Stimulated activated CD4-positive, alpha-beta T cell treated with anti-CD3 and anti-CD28 coated beads, Interleukin-15, amount 100 ng/mL, for 24 hours (primary cell): ENCODE measurements at regions not wholly inside any gene's neighbourhood (a gene's known extent, or its start where the extent isn't known, plus 50 kb on each side); places are given as distances from the start of the nearest gene placed in this dataset.
"Not testable (repeated sequence)": the region's sequence is repeated elsewhere in the genome, so short reads cannot be mapped to it uniquely, and the experiment has no call there.

Experiments
- DNase-seq: peaks from one replicate; pipeline ENCODE4 v3.0.0-alpha.2; 2020

DNA sequence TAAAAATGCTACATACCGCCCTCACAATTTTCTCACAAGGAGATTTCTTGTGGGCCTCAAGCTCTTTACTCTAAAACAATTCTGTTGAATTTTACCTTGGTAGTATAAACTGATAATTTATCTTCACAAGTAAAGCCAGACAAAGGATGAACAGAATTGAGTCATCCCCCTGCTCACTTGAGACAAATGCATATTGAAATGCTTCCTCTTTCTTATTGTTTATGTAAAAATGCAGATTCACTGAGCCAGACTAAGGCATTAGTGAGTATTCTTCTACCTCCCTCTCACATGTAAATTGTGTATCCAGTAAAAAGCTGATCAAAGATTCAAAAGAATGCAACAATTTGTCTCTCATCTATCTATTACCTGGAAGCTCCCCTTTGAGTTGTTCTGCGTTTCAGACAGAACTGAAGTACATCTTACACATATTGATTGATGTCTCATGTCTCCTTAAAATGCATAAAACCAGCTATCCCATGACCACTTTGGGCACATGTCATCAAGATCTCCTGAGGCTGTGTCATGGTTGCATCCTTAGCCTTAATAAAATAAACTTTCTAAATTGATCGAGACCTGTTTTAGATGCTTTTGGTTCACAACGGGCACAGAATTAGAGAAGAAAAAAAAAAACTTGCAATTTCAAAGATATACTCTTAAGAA is 743.1 kb upstream of the B3GALT2 start:
- no peak for DNase-seq

DNA sequence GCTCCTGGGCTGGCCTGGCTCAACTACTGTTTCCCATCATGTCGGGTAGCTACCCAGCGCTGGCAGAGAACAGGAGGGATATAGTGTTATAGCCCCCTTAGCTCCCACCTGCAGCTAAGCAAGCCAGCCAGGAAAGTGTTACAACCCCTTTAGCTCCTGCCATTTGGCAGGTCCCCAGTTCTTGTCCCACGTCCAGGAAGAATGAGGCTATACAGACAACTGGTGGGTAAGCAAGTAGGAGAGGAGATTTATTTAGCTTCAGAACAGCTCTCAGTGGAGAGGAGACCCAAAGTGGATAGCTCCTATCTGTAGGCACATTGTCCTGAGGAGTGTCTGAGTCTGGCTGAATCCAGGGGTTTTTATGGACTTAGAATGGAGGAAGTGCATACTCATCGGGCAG is 741.1 kb upstream of the B3GALT2 start:
- no peak for DNase-seq

DNA sequence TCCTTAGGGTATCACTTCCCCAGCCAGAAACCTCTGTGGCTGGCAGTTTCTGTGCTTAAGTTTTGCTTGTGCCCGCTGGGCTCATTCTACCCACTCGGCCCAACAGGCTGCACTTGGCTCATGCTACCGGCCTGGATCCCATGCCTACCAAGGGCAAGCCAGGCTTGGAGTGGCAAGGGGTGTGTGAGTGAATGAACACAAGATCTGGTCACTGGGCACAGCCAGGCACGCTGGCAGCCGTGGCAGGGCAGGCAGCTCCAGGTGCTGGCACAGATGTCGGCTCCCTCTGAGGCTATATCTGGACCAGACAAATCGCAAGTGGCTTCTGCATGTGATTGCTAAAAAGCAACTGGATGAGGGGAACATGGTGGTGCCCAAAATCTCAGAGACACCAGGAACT is 740.5 kb upstream of the B3GALT2 start:
- no peak for DNase-seq

DNA sequence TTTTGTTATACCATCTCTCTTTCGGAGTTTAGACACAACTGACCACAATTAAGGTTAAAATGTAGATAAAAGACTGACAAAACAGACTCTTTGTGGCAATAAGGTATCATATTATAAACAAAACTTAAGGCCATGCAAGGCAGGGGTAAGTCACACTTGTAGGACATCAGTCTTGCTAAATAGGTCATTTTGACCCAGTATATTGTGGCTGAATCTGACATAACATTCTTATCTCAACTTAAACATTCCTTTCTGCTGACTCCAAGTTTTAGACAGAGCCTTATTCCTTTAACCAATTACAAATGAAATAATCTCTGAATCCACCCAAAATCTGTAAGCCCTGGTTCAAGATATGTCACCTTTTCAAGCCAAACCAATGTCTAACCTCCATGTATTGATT is 733.4 kb upstream of the B3GALT2 start:
- DNase-seq, result no peak

DNA sequence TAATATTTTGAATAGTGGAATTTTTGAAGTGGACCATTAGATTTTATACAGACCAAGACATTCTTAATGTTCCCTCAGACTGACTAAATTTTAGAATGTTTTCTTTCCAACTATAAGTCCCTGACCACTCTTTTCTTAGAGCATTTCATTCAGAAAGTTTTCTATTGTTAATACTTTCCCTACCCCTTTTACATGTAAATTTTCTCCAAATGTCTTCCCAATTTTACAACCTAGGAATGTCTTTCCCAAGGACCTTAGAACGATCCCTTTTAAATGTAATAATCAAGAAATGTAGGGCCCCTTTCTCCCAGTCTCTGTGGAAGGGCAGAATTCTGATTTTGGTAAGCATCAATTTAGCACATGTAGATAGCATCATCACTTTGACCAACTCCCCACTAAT is 730.0 kb upstream of the B3GALT2 start:
- DNase-seq, result no peak

DNA sequence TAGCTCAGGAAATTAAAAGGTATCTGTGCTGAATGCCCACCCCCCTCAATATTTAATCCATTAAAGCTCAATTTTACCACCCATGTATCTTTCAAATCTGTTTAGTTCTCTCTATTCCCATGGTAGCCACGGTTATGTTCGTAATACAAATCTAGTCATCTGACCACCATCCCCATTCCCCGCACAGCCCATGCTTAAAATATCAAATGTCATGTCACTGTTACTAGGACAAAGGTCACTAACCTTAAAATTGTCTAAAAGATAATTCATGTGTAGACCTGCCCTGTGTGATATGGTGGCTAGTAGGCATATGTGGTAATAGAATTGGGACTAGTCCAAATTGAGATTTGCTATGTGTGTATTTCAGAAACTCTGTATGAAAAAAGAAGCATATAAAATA is 728.5 kb upstream of the B3GALT2 start:
- no peak for DNase-seq

DNA sequence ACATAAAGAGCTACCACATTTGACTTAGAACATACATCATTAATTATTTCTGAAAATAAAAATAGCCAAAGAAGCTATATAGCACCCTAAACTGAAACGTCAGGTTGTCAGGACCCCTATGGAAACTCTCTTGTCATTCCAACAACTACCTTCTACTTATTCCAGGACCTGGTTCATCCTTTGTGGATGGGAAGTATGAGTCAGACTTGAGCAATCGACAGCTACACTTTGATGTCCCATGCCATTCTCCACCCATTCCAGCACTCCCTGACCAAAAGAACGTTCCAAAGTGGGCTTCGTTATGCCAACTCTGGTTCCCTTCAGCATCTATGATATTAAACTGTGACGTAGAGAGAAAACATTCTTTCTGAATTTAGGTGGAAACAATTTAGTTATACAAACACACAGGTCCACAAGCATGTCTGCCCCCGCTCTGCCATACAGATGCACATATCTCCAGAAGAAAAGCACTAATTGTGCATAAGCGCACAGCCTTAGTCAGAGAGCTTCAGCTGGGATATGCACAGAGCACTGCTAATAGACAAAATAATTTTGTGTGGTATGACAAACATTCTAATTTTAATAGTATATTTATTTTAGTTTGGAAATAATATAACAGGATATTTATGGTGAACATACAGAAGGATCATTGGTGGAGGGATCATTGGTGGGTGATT is 723.1 kb upstream of the B3GALT2 start:
- DNase-seq, result no peak

DNA sequence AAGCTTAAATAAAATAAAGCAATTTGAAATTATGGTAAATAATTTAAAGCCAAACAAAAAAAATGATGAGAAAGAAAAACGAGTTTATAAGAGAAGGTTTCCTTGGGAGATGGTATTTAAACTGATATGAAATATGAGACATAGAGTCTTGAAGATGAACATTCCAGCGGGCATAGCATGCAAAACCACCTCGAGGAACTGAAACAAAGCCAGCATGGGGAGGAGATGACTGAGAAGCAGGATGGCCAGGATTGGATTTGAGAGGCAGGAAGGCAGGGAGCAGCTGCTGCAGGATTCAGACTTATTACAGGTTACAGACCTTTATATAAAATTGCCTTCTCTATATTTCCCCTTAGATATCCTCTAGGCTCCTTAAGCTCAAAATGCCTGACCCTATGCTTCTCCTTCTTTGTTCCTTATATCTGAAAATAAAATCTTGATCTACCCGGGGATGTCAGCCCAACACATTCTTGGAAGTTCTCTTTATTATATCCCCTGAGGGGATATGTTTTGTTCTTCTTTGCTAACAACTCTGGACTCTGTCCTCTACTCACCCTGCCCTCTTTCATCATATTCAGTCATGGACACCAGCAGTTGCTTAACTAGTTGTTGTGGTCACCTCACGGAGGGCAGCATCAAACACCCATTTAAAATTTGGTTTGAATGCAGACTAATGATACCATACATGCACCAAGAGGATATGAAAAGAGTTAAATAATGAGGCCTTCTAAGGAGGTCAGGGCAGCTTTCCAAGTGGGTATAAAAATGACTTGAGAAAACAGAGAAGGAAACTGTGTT is 719.1 kb upstream of the B3GALT2 start:
- no peak for DNase-seq

DNA sequence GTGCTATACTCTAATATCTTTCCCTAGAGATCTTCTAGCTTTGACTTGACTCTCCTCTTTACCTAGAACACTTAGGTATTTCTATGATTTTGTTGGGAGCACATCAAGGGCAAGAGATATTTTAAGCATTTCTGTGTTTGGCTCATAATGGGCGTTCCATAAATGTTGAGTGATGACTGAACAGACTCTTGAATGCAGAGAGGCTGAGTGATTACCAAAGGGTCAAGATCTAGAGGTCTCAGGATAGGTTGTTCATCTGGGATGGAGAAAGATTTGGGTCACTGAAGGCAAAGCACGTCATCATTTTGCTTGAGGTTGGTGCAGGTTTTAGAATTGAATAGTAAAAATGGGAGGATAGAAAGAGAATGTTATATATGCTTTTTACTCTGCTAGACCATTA is 705.4 kb upstream of the B3GALT2 start:
- DNase-seq, result no peak

DNA sequence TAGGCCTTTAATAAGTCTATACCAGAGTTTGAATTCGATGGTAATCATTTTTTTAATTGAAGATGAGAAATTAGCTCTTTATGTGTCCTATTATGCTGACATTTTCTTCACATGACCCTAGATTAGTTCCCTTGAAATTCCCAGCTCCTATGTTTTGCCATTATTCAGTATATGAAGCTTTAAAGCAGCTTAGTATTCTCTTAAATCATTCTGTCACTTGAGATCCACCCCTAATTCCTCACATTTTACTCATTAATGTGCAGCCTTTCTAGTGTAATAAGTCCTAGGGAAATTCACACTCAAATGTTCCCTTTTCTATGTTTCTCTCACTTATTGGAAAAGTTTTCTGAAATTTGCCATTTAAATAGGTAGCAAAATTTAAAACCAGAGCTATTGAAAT is 704.5 kb upstream of the B3GALT2 start:
- DNase-seq, result no peak

DNA sequence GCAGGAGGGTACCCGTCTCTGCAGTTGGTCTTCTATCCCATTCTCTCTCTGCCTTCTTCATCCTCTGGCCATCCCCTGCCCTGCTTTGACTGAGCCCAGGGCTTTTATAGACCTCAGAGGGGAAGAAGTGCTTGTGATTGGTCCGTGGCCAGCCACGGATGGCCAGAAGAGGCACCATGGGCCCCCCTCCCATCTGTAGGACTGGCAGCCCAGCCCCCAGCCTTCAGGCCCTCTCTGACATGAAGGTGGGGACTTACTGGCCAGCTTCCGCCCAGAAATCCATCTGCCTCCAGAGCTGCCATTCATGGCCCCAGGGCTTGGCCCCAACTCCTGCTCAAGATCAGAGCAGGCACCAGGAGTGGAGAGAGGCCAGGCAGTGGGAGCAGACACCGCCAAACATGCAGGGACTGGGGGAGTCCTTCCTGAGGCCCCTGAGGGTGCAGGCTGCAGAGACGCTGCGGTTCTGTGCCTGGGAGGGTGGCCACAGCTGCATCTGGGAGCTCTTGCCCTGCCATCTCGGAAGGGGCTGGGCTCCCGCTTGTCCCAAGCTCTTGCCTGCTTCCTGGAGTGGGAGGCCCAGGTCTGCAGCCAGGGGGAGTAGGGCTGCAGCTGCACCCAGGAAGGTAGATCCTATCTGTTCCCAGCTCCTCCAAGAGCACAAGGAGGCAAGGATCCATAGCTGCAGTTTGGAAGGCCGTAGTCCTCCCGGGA is 698.6 kb upstream of the B3GALT2 start:
- DNase-seq, result no peak

DNA sequence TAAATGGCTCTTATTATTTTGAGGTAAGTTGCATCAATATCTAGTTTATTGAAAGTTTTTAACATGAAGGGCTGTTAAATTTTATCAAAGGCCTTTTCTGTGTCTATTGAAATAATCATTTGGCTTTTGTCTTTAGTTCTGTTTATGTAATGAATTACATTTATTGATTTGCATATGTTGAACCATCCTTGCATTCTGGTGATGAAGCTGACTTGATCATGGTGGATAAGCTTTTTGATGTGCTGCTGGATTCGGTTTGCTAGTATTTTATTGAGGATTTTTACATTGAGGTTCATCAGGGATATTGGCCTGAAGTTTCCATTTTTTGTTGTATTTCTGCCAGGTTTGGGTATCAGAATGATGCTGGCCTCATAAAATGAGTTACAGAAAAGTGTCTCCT is 691.5 kb upstream of the B3GALT2 start:
- DNase-seq, result not testable (repeated sequence)

DNA sequence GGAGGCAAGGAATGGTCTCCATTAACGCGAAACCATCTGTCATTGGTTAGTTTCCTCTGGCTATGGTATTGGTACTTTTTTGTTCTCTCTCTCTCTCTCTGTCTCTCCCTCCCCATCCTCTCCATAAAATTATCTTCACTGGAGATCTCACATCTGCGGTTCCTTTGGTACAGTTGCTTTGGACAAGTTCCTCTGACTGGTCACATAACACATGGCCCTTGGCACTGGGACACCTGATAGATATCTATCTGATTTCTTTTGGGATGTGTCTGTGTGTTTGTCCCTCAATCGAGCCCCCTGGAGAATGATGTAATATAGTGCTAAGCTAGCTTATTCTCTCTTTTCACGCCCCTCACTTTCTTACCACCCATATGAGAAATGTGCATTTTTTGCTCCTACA is 682.0 kb upstream of the B3GALT2 start:
- DNase-seq, result no peak

DNA sequence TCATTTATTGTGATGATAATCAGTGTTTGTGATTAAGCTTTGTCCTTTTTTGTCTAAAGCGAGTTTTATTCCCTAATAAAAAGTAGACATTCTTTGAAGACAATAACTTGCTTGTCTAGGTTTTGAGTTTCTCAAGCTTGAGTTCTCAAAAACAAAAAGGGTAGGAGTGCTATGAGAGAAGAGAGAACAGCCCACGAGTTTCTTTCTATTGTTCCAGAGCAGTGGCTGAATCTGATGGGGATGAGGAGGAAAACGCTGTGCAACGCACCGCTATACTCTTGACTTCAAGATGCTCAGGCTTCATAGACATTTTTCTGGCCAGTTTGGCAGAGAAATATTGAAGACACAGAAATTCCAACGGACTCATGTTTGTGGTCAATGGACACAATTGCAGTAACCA is 669.8 kb upstream of the B3GALT2 start:
- DNase-seq, result no peak

DNA sequence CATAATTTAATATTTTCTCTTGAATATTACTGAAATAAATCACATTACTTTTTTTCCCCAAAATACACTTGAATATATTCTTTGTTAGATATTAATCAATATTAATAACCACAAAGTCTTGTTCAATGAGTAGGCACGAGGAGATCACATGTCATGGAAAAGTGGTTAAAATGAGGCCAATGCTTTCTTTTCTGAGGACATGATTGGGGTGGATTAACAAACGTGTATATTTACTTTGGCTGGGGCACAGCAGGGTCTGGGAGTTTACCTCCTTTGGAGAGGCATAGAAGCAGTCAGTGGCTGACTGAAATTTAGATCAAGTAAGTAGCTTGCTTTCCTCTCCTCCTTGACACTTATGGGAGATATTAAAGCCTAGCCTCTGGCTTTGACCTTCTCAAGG is 664.3 kb upstream of the B3GALT2 start:
- DNase-seq, result no peak

DNA sequence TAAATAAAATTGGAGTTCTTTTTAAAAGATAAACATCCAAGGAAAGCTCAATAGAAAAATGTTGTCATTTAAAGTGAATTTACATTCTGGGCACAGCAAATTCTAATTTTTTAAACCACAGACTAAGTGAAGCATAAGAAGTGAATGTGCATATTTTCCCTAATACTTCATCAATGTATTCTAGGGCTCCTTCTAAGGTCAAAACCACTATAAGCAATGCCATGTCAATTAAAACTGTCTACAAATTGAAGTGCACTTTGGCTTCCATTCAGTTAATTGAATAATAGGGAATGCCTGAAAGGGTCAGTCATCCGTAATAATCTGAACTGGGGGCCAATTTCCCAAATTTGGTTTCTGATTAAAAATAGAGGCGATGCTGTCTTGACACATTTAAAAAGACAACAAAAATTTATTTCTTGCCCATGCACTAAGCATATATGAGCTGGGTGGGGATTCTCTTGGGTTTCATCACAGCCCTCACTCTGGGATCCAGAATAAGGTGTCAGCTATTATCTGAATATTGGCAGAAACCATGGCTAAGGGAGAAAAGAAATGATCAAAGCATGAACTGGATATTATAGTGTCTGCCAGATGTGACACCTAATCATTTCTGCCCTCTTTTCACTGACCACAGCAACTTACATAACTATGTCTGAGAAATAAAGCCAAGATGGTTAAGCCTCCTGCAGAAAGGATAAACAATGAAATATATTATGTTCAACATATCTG is 660.6 kb upstream of the B3GALT2 start:
- DNase-seq, result no peak

DNA sequence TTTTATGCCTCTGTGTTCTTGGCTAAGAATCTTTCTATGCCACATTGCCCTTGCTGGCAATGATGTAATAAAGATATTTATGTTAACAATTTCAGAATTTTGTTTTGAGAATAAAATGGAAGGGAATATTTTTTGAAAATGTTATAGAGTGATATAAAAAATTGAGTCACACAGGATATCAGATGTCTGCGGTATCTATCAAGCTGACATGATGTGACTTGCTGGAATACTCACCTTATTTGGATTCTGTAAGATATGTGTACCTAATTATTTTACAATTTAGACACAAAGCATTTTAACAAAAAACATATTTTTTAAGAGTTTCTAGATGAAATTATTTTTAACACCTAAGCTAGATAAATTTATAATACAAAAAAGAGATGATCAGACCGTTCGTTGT is 660.0 kb upstream of the B3GALT2 start:
- no peak for DNase-seq

DNA sequence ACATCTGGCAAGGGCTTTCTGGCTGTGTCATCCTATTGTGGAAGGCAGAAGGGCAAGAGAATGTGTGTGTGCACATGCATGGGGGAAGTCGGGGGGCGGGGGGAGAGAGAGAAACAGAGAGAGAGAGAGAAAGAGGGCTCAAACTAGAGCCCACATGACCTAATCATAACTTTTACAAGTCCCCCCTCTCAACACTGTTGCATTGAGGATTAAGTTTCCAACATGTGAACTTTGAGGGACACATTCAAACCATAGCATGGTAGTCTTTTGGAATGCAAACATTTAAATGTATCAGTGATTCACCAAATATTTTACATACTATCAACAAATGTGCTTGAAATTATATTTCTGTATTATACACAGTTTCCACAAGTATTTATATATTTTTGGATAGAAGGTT is 655.4 kb upstream of the B3GALT2 start:
- no peak for DNase-seq

DNA sequence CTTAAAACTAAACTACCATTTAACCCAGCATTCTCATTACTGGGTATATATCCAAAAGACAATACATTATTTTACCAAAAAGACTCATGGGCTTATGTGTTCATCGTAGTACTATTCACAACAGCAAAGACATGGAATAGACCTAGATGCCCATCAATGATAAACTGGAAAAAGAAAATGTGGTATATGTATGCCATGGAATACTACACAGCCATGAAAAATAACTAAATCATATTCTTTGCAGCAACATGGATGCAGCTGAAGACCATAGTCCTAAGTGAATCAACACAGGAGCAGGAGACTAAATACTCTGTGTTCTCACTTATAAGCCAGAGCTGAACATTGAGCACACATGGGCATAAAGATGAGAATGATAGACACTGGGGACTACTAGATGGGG is 645.1 kb upstream of the B3GALT2 start:
- no peak for DNase-seq

DNA sequence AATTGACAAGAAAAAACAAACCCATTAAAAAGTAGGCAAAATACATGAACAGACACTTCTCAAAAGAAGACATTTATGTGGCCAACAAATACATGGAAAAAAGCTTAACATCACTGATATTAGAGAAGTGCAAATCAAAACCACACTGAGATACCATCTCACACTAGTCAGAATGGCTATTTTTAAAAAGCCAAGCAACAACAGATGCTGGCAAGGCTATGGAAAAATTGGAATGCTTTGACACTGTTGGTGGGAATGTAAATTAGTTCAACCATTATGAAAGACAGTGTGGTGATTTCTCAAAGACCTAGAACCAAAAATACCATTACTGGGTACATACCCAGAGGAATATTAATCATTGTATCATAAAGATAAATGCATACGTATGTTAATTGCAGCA is 641.1 kb upstream of the B3GALT2 start:
- no peak for DNase-seq

DNA sequence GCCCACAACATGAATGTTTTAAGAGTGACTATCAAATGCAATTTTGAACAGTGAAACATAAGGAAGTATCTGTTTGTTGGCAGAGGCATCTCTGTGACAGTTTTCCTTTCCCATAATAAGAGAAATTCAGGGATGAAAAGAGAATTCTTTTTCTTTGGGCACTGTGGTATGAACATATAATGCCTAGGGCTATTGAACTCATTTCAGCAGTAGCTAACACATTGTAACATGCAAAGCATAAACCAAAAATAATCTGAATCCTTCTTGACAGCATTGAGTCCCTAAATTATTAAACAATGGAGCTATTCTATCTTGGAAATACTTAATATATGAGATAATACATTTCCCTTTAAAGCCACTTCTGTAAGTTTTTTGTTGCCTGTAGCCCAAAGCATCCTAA is 633.0 kb upstream of the B3GALT2 start:
- no peak for DNase-seq

DNA sequence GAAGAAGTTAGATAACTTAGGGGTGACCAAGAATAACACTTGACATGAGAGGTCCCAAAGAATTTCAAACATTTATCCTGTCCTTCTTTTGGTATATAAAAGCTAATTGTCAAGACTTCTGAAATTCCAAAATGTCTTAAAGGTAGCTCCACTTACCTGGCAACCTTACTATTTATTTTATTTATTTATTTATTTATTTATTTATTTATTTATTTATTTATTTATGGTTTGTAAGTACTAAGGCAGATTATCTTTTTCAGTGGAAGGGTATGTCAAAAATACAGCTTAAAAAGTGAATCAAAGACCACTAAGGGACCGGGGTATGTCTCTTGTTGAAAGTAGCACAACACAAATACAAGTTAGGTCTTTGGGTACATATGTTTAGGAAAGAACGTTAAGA is 620.8 kb upstream of the B3GALT2 start:
- DNase-seq, result no peak
